HEK293 (cell line): ENCODE measurements at regions not wholly inside any gene's neighbourhood (a gene's known extent, or its start where the extent isn't known, plus 50 kb on each side); places are given as distances from the start of the nearest gene placed in this dataset.

Experiments used
- GLIS1 ChIP-seq: fragments of 450-650 bp; formaldehyde crosslinking; IDR thresholded peaks from 2 replicates; pipeline ENCODE4 v1.5.1; 2016; ENCODE audit warnings: missing biosample characterization, missing genetic modification characterization
- INSM2 ChIP-seq: fragments of 450-650 bp; formaldehyde crosslinking; IDR thresholded peaks from 2 replicates; pipeline ENCODE4 v1.5.1; 2016; ENCODE audit warnings: missing biosample characterization, missing genetic modification characterization
- REST ChIP-seq: fragments of 450-650 bp; formaldehyde crosslinking; IDR thresholded peaks from 2 replicates; pipeline ENCODE4 v1.5.1; 2016; ENCODE audit warnings: missing biosample characterization, missing genetic modification characterization
- SETDB1 ChIP-seq: IDR thresholded peaks from one replicate; pipeline ENCODE4 v1.6.1; 2017; ENCODE audit warnings: mild to moderate bottlenecking, low read length, moderate library complexity, mixed read lengths; ENCODE audit not compliant: insufficient read length
- YY1 ChIP-seq: fragments of 450-650 bp; formaldehyde crosslinking; IDR thresholded peaks from 2 replicates; pipeline ENCODE4 v1.5.1; 2018; ENCODE audit warnings: missing biosample characterization, missing genetic modification characterization
- ZBTB44 ChIP-seq: fragments of 450-650 bp; IDR thresholded peaks from 2 replicates; pipeline ENCODE4 v1.5.1; 2018; ENCODE audit warnings: missing biosample characterization, mild to moderate bottlenecking, missing genetic modification characterization
- ZBTB7A ChIP-seq: fragments of 450-650 bp; formaldehyde crosslinking; IDR thresholded peaks from 2 replicates; pipeline ENCODE4 v1.5.1; 2016; ENCODE audit warnings: low read depth, missing biosample characterization, missing genetic modification characterization
- ZNF10 ChIP-seq: fragments of 450-650 bp; formaldehyde crosslinking; IDR thresholded peaks from 2 replicates; pipeline ENCODE4 v1.5.1; 2017; ENCODE audit warnings: missing biosample characterization, missing genetic modification characterization
- ZNF184 ChIP-seq: fragments of 450-650 bp; IDR thresholded peaks from 2 replicates; pipeline ENCODE4 v1.5.1; 2018; ENCODE audit warnings: missing biosample characterization, mild to moderate bottlenecking, missing genetic modification characterization
- ZNF366 ChIP-seq: fragments of 450-650 bp; formaldehyde crosslinking; conservative IDR thresholded peaks from 2 replicates; pipeline ENCODE4 v1.5.1; 2016; ENCODE audit warnings: missing biosample characterization, missing genetic modification characterization
- ZNF404 ChIP-seq: fragments of 450-650 bp; formaldehyde crosslinking; IDR thresholded peaks from 2 replicates; pipeline ENCODE4 v1.5.1; 2017; ENCODE audit warnings: missing biosample characterization, missing genetic modification characterization
- ZNF530 ChIP-seq: fragments of 450-650 bp; formaldehyde crosslinking; IDR thresholded peaks from 2 replicates; pipeline ENCODE4 v1.5.1; 2016; ENCODE audit warnings: low read depth, missing biosample characterization, missing genetic modification characterization
- ZNF747 ChIP-seq: fragments of 450-650 bp; formaldehyde crosslinking; IDR thresholded peaks from 2 replicates; pipeline ENCODE4 v1.5.1; 2016; ENCODE audit warnings: missing biosample characterization, missing genetic modification characterization
- TF ChIP-seq, protein P1 (sequence below): fragments of 450-650 bp; formaldehyde crosslinking; IDR thresholded peaks from 2 replicates; pipeline ENCODE4 v1.5.1; 2016; ENCODE audit warnings: missing biosample characterization, missing genetic modification characterization

GRCh38 chr1:88230126-88230525 is 453.9 kb upstream of the PKN2 start:
- TF ChIP-seq, protein P1, sequence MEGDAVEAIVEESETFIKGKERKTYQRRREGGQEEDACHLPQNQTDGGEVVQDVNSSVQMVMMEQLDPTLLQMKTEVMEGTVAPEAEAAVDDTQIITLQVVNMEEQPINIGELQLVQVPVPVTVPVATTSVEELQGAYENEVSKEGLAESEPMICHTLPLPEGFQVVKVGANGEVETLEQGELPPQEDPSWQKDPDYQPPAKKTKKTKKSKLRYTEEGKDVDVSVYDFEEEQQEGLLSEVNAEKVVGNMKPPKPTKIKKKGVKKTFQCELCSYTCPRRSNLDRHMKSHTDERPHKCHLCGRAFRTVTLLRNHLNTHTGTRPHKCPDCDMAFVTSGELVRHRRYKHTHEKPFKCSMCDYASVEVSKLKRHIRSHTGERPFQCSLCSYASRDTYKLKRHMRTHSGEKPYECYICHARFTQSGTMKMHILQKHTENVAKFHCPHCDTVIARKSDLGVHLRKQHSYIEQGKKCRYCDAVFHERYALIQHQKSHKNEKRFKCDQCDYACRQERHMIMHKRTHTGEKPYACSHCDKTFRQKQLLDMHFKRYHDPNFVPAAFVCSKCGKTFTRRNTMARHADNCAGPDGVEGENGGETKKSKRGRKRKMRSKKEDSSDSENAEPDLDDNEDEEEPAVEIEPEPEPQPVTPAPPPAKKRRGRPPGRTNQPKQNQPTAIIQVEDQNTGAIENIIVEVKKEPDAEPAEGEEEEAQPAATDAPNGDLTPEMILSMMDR (tag by site-specific recombination): no peak
- TF ChIP-seq REST (tag by site-specific recombination) (no peak), INSM2 (tag by site-specific recombination) (no peak), SETDB1 (no peak), ZNF404 (tag by site-specific recombination) (no peak), GLIS1 (tag by site-specific recombination) (no peak), ZBTB7A (no peak), ZNF747 (tag by site-specific recombination) (no peak), ZNF366 (tag by site-specific recombination) (no peak), YY1 (tag by site-specific recombination) (no peak), ZBTB44 (tag by site-specific recombination) (no peak), ZNF184 (tag by site-specific recombination) (no peak), ZNF530 (tag by site-specific recombination) (no peak), ZNF10 (no peak)
